ENCODE measurements at regions not wholly inside any gene's neighbourhood (a gene's known extent, or its start where the extent isn't known, plus 50 kb on each side); places are given as distances from the start of the nearest gene placed in this dataset.

DNA sequence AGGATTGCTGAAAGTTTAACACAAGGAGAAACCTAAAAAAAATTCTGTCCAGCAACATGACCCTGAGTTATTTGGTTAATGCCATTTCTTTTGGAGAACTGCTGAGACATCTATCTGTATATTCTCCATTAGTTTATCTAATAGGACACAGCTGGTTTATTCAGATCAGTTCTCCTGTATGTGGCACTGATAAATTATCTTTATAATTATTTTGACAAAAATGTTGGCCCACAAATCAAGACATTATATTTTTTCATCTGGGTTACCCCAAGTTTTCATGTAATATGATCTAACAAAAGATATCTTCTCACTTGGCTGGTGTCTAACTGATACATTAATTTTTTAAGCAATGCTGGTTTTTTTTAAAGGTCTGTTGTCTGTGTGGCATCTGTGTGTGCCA lies 231.4 kb downstream of the KLF12 start:
- Histone ChIP-seq H3K4me3 (no peak overlapping the region), H3K9me3 (no peaks in the 10 kb centered on the region), H3K36me3 (replicated peaks in 1 of 2; ENCODE audit: insufficient read depth in 1 of 2, low read depth in 2 of 2) (no peaks in the 10 kb centered on the region), H3K27ac (no peak overlapping the region), H3K4me1 (no peaks in the 10 kb centered on the region), H3K27me3 (no peaks in the 10 kb centered on the region)
- intact Hi-C loops (cut with DNase I) = no loop called here
- TF ChIP-seq POLR2A (IDR thresholded peaks at IDR 0.05) = no peak
- TF ChIP-seq, protein P1, sequence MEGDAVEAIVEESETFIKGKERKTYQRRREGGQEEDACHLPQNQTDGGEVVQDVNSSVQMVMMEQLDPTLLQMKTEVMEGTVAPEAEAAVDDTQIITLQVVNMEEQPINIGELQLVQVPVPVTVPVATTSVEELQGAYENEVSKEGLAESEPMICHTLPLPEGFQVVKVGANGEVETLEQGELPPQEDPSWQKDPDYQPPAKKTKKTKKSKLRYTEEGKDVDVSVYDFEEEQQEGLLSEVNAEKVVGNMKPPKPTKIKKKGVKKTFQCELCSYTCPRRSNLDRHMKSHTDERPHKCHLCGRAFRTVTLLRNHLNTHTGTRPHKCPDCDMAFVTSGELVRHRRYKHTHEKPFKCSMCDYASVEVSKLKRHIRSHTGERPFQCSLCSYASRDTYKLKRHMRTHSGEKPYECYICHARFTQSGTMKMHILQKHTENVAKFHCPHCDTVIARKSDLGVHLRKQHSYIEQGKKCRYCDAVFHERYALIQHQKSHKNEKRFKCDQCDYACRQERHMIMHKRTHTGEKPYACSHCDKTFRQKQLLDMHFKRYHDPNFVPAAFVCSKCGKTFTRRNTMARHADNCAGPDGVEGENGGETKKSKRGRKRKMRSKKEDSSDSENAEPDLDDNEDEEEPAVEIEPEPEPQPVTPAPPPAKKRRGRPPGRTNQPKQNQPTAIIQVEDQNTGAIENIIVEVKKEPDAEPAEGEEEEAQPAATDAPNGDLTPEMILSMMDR (IDR thresholded peaks at IDR 0.05) = no peak
- DNase-seq = no peak
- ATAC-seq = no peak

DNA sequence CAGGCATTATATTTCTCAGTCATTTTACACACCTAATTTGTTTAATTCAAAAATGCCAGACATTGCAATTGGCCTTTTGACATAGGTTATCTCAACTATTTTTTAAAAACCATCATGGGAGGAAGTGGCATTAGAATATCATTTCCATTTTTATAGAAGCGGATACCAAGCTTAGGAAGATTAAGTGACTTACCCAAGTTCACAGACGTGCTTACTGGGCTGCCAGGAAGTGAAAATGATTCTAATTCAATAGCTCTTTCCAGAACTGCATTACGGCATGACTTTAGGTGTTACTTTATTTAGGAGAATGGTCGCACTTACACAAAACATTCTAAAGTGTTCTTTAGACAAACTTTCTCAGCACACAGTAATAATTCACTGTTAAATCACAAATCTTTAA lies 231.9 kb downstream of the KLF12 start:
- H3K27me3 ChIP-seq = no peaks in the 10 kb centered on the region
- DNase-seq (no peak), ATAC-seq (no peak)
- no peak overlapping the region for H3K4me3 ChIP-seq
- no peaks in the 10 kb centered on the region for H3K4me1 ChIP-seq
- intact Hi-C loops (cut with DNase I) = no loop called here
- WGBS, 2 donors = 50 to 53% methylated on average over 4 of the region's 4 CpGs
- TF ChIP-seq, protein P1 (IDR thresholded peaks at IDR 0.05) = no peak
- TF ChIP-seq POLR2A (IDR thresholded peaks at IDR 0.05) = no peak
- no peaks in the 10 kb centered on the region for H3K36me3 ChIP-seq (replicated peaks in 1 of 2; ENCODE audit: insufficient read depth in 1 of 2, low read depth in 2 of 2)
- no peak overlapping the region for H3K27ac ChIP-seq
- H3K9me3 ChIP-seq = no peaks in the 10 kb centered on the region

DNA sequence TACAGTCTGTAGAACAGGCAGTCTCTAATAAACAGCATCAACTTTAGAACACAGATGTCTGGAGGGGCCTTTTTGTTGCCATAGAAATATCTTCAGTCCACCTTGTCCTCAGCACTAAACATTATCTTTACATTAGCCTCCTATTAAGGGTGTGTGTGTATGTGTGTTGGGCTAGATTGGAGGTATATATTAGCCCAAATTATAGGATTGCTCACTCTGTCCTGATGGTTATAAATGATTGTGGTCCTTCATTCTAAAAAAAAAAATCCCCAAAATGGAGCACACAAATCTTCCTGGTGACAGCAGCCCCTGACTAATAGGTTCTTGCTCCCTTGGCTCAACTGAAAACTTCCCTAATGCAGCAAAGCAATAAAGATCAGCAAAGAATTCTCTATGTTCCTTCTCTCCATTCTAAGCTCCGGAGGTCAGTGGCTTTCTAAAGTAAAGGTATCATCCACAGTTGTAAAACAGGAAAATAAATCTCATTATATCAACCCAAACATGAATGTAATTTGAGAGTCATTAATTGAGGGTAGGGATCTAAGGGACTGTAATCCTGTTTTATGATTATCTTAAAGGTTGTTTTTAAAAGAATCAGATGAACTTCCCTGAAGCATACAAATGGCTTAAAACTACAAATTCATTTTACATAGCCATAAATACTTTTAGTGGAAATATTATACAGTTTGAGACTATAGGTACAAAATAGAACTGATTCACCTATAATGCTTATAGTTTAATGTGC lies 232.7 kb downstream of the KLF12 start:
- no peak for ATAC-seq
- DNase-seq = no peak
- no peaks in the 10 kb centered on the region for H3K27me3 ChIP-seq

DNA sequence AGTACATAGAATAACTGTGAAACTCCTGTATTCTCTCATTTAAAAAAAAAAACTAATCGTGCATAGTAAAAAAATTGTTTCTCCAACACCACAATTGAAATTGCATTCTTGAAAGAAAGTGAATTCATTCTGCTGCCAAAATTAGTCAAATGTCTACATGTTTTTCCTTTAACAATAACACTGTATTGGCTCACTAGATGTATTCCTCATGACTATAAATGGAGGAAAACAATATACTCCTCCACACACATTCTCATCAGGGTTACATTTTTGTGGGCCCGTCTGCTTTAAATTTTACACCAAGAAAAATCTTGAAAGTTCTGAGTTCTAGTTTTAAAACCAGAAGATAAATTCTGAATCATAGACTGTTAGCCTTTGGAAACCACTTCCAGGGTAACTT lies 233.6 kb downstream of the KLF12 start:
- DNase-seq = no peak
- Histone ChIP-seq H3K4me1 (no peaks in the 10 kb centered on the region), H3K4me3 (no peak overlapping the region), H3K36me3 (replicated peaks in 1 of 2; ENCODE audit: insufficient read depth in 1 of 2, low read depth in 2 of 2) (no peaks in the 10 kb centered on the region), H3K27ac (no peak overlapping the region), H3K9me3 (no peaks in the 10 kb centered on the region), H3K27me3 (no peaks in the 10 kb centered on the region)
- WGBS, 2 donors = 80 to 81% methylated on average over 2 of the region's 2 CpGs
- no peak for ATAC-seq
- intact Hi-C loops (cut with DNase I) = no loop called here
- no peak for TF ChIP-seq POLR2A (IDR thresholded peaks at IDR 0.05)
- TF ChIP-seq, protein P1 (IDR thresholded peaks at IDR 0.05) = no peak

More for the DNA sequence above, 232.7 kb downstream of the KLF12 start:
- Histone ChIP-seq H3K4me3 (no peak overlapping the region), H3K4me1 (no peaks in the 10 kb centered on the region), H3K36me3 (replicated peaks in 1 of 2; ENCODE audit: insufficient read depth in 1 of 2, low read depth in 2 of 2) (no peaks in the 10 kb centered on the region), H3K9me3 (no peaks in the 10 kb centered on the region), H3K27ac (no peak overlapping the region)
- 56 to 65% methylated on average over 1 of the region's 1 CpG for WGBS, 2 donors
- no peak for TF ChIP-seq POLR2A (IDR thresholded peaks at IDR 0.05)
- TF ChIP-seq, protein P1 (IDR thresholded peaks at IDR 0.05) = no peak
- intact Hi-C loops (cut with DNase I) = no loop called here

DNA sequence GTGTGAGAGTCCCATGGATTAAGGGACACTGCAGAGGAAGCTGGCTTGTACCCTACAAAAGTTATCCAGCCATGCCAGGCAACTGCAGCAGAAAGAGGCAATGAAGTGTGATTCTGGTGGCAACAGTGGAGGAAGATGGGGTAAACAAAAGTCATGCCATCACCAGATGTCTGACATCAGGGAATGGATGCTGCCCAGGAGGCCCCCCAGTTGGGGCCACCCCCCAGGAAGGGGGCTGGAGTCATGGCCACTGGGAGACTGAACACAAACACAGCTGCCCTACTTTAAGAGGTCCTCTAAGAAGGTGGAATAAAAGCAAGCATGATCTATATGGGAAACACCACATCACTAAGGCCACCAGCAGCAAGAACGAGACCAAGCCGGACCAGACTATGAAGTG lies 235.3 kb downstream of the KLF12 start:
- WGBS, 2 donors = 88 to 92% methylated on average over 2 of the region's 2 CpGs

More for the DNA sequence above, 235.3 kb downstream of the KLF12 start:
- Histone ChIP-seq H3K4me3 (no peak overlapping the region), H3K27me3 (no peaks in the 10 kb centered on the region), H3K27ac (no peak overlapping the region), H3K36me3 (replicated peaks in 1 of 2; ENCODE audit: insufficient read depth in 1 of 2, low read depth in 2 of 2) (no peaks in the 10 kb centered on the region), H3K9me3 (no peaks in the 10 kb centered on the region), H3K4me1 (no peaks in the 10 kb centered on the region)
- ATAC-seq = no peak
- DNase-seq = no peak
- TF ChIP-seq, protein P1 (IDR thresholded peaks at IDR 0.05) = no peak
- no peak for TF ChIP-seq POLR2A (IDR thresholded peaks at IDR 0.05)
- intact Hi-C loops (cut with DNase I) = no loop called here

Measured in body of pancreas (tissue), 4 donors.